Heart left ventricle (tissue), 16 donors: ENCODE measurements at regions not wholly inside any gene's neighbourhood (a gene's known extent, or its start where the extent isn't known, plus 50 kb on each side); places are given as distances from the start of the nearest gene placed in this dataset.

Source experiments
- ATAC-seq, 4 donors: fragments of 200-7000 bp; cut with Tn5 transposase; one replicate each; pipeline ENCODE4 v1.9.1; 2020 to 2022; ENCODE audit warnings: moderate library complexity in 4 of 4, mild to moderate bottlenecking in 3 of 4, moderate number of reproducible peaks in 1 of 4
- DNase-seq, 5 donors: peaks; one replicate each; pipeline ENCODE4 v3.0.0-alpha.2; 2020
- H3K27ac ChIP-seq, 12 donors: fragments of 200-600 bp; sonication (generic) in 4 of 12; one replicate each; pipeline versions ENCODE4 v1.5.0 to v1.8.0; 2016 to 2022; ENCODE audit warnings: mild to moderate bottlenecking in 2 of 12
- H3K27me3 ChIP-seq, 9 donors: fragments of 200-600 bp; sonication (generic) in 2 of 9; one replicate each; pipeline versions ENCODE4 v1.5.1 to v1.8.0; 2016 to 2022; ENCODE audit warnings: mild to moderate bottlenecking in 3 of 9
- H3K36me3 ChIP-seq, 9 donors: fragments of 200-600 bp; sonication (generic) in 2 of 9; one replicate each; pipeline versions ENCODE4 v1.5.0 to v1.8.0; 2018 to 2022; ENCODE audit warnings: mild to moderate bottlenecking in 2 of 9
- H3K4me1 ChIP-seq, 12 donors: fragments of 200-600 bp; sonication (generic) in 4 of 12; one replicate each; pipeline versions ENCODE4 v1.5.0 to v1.8.0; 2016 to 2022; ENCODE audit warnings: mild to moderate bottlenecking in 3 of 12
- H3K4me3 ChIP-seq, 12 donors: fragments of 200-600 bp; sonication (generic) in 4 of 12; one replicate each; pipeline versions ENCODE4 v1.5.0 to v1.8.0; 2017 to 2022; ENCODE audit warnings: mild to moderate bottlenecking in 9 of 12, moderate library complexity in 4 of 12
- H3K9me3 ChIP-seq, 12 donors: fragments of 200-600 bp; sonication (generic) in 4 of 12; one replicate each; pipeline versions ENCODE4 v1.5.0 to v1.8.0; 2016 to 2022; ENCODE audit warnings: mild to moderate bottlenecking in 1 of 12
- POLR2A ChIP-seq, 2 donors: fragments of 450-650 bp; IDR thresholded peaks; one replicate each; pipeline ENCODE4 v1.6.1; 2017; ENCODE audit warnings: antibody characterized with exemption in 2 of 2, mild to moderate bottlenecking in 2 of 2, moderate library complexity in 2 of 2
- WGBS, 4 donors: extraction: QIAGEN DNeasy Blood & Tissue Kit in 2 of 4; methylation state at CpG; one replicate each; pipeline versions ENCODE4 v1.1.5 to v1.1.7; 2013 to 2018; 5-methylcytosine and 5-hydroxymethylcytosine counted together
- intact Hi-C, 10 donors: fragments of 100-400 bp; cut with DNase I; formaldehyde crosslinking; loops; one replicate each; pipeline versions ENCODE4 v1.11.1 to v1.14.2; 2022
- TF ChIP-seq, protein P1 (sequence below), 12 donors: fragments of 200-600 bp; sonication (generic) in 4 of 12; IDR thresholded peaks; one replicate each; pipeline versions ENCODE4 v1.5.0 to v1.8.0; 2018 to 2022; ENCODE audit warnings: antibody characterized with exemption in 12 of 12, mild to moderate bottlenecking in 5 of 12
- donor health status: ischemic (EF 13 %, LVEDD 7.1; RV severe dilation, severe dysfunction).
- donor health status: healthy with polysubstance abuse.
- donor health status: DM: no; HTN: yes; CAD: no.
- donor health status: DM: no; HTN: no; CAD: no.
- donor health status: ischemic (EF 25% LVEDD 6.9; RV normal size, moderate dysfunction).
- donor health status: ischemic (EF 25% LVEDD 5.7; RV mildly dilated, moderate dysfunction).
- donor health status: healthy.
- donor health status: DM: yes; HTN: yes; CAD: no.
- donor health status: ischemic (EF 35%, LVEDD 5.7; RV mildly dilated, moderate dysfunction).
- donor health status: nonischemic (EF 11% LVEDD 7.7; RV severe dilation, severe dysfunction).
- donor health status: DM: yes; HTN: yes; CAD: no.
- donor health status: PGD.
- donor health status: ischemic (EF 29% LVEDD 5.4; RV normal size, mild dysfunction).
- donor health status: nonischemic (EF 23%, LVEDD 6.1; RV moderate dilation, normal function).

DNA sequence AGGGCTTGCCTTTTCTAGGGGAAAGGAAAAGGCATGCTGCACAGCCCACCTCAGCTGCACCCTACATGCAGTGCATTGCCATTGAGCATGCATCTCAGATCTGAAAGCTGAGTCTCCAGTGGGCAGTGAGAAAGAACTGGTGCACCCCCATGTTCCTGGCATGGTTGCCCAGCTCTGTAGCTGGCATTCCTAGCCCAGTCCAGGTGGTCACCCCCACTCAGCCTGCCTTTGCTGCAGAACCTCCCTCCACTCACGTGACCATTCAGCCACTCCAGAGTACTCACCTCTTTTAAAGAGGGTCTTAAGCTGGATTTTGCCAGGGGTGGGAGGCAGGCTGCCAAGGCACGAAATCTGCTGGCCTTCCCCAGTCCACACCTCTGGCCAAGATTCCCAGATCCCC, 208.6 kb upstream of the TOPAZ1 start:
- H3K27ac ChIP-seq = no peak overlapping the region
- DNase-seq (no peak), ATAC-seq (no peak)
- peaks cover 0 to 37% (median 9%) of the 10 kb centered on the region in 9 donors for H3K27me3 ChIP-seq
- no peak overlapping the region for H3K4me3 ChIP-seq
- H3K36me3 ChIP-seq = no peaks in the 10 kb centered on the region
- no peaks in the 10 kb centered on the region for H3K4me1 ChIP-seq
- 63 to 87% (median 75%) methylated on average over 2 of the region's 2 CpGs for WGBS, 4 donors
- TF ChIP-seq POLR2A (IDR thresholded peaks at IDR 0.05) = no peak
- TF ChIP-seq, protein P1, sequence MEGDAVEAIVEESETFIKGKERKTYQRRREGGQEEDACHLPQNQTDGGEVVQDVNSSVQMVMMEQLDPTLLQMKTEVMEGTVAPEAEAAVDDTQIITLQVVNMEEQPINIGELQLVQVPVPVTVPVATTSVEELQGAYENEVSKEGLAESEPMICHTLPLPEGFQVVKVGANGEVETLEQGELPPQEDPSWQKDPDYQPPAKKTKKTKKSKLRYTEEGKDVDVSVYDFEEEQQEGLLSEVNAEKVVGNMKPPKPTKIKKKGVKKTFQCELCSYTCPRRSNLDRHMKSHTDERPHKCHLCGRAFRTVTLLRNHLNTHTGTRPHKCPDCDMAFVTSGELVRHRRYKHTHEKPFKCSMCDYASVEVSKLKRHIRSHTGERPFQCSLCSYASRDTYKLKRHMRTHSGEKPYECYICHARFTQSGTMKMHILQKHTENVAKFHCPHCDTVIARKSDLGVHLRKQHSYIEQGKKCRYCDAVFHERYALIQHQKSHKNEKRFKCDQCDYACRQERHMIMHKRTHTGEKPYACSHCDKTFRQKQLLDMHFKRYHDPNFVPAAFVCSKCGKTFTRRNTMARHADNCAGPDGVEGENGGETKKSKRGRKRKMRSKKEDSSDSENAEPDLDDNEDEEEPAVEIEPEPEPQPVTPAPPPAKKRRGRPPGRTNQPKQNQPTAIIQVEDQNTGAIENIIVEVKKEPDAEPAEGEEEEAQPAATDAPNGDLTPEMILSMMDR (IDR thresholded peaks at IDR 0.05) = no peak
- intact Hi-C loops = no loop called here
- H3K9me3 ChIP-seq = no peaks in the 10 kb centered on the region

DNA sequence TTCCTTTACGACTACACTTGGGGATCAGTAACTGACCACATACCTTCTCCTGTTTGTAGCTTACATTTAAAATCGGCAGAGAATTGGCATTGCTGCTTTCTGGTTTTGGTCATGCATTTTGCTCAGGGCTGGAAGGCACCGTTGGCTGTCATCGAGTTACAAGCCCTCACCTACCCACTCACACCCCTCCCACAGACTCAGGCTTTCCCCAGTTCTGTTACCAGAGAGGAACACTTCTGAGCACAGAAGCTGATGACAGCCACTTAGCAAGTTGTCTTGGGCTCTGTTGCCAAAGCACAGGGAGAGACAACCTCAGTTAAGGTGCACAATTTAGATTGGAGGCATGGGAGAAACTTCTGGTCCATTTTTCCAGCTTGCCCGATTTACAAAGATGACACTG, 204.8 kb upstream of the TOPAZ1 start:
- TF ChIP-seq, protein P1 (IDR thresholded peaks at IDR 0.05) = no peak
- no peak for TF ChIP-seq POLR2A (IDR thresholded peaks at IDR 0.05)
- DNase-seq = no peak
- Histone ChIP-seq H3K4me1 (no peaks in the 10 kb centered on the region), H3K36me3 (no peaks in the 10 kb centered on the region), H3K27ac (no peak overlapping the region), H3K27me3 (peaks cover 0 to 27% (median 0%) of the 10 kb centered on the region in 9 donors), H3K4me3 (no peak overlapping the region), H3K9me3 (no peaks in the 10 kb centered on the region)
- intact Hi-C loops = no loop called here
- no peak for ATAC-seq
- 43 to 62% (median 51%) methylated on average over 5 of the region's 5 CpGs for WGBS, 4 donors

DNA sequence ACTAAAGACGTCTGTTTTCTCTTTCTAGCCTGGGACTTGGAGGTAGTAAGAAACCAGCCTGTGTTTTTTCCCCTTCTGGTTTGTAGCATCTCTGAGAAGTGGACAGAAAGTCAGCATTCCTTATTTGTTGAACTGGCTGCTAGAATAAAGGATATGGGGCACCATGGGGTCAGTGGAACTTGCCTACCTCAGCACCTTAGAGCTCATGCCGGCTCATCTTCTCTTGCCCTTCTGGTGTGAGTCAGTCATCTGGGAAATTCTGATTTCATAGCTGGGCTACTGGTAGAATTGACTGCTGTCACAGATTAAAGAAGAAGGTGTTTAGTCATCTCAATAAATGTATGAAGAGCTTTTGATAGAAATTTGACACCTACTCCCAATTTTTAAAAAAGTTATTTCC, 202.7 kb upstream of the TOPAZ1 start:
- H3K9me3 ChIP-seq = no peaks in the 10 kb centered on the region
- H3K27ac ChIP-seq = no peak overlapping the region
- DNase-seq = no peak
- TF ChIP-seq POLR2A (IDR thresholded peaks at IDR 0.05) = no peak
- TF ChIP-seq, protein P1 (IDR thresholded peaks at IDR 0.05) = no peak
- 78 to 88% (median 87%) methylated on average over 2 of the region's 2 CpGs for WGBS, 4 donors
- ATAC-seq = no peak
- H3K4me1 ChIP-seq = no peaks in the 10 kb centered on the region
- intact Hi-C loops = no loop called here
- H3K36me3 ChIP-seq = no peaks in the 10 kb centered on the region
- peaks cover 0 to 27% (median 0%) of the 10 kb centered on the region in 9 donors for H3K27me3 ChIP-seq
- H3K4me3 ChIP-seq = no peak overlapping the region

DNA sequence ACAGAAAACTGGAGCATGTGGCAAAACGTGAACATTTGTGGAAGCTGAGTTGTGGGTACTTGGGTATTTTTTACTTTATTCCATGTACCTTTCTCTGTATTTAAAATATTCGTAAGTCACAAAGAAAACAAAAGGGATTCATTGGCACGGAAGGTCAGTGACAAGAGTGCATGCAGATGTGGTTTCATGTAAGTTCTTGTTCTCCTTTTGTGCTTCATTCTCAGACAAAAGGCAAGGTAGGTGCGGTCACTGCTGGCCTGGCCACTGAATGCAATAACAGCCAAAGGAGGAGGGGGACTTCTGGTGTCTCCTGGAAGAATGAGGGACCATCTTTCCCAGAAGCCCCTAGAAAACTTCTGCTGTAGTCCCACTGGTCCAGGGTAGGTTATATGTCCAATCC, 200.0 kb upstream of the TOPAZ1 start:
- H3K4me3 ChIP-seq = no peak overlapping the region
- ATAC-seq (no peak), DNase-seq (no peak)
- no peak overlapping the region for H3K27ac ChIP-seq
- 62 to 89% (median 82%) methylated on average over 4 of the region's 4 CpGs for WGBS, 4 donors
- TF ChIP-seq, protein P1 (IDR thresholded peaks at IDR 0.05) = no peak
- TF ChIP-seq POLR2A (IDR thresholded peaks at IDR 0.05) = no peak
- intact Hi-C loops = no loop called here
- H3K9me3 ChIP-seq = no peaks in the 10 kb centered on the region
- peaks cover 0 to 15% (median 0%) of the 10 kb centered on the region in 9 donors for H3K27me3 ChIP-seq
- no peaks in the 10 kb centered on the region for H3K4me1 ChIP-seq
- H3K36me3 ChIP-seq = no peaks in the 10 kb centered on the region
